A673 (cell line): ENCODE measurements at regions not wholly inside any gene's neighbourhood (a gene's known extent, or its start where the extent isn't known, plus 50 kb on each side); places are given as distances from the start of the nearest gene placed in this dataset.

Experiments used
- EZH2 ChIP-seq: fragments of 200-600 bp; sonication (generic); IDR thresholded peaks from 2 replicates; pipeline ENCODE4 v1.6.1; 2017; ENCODE audit warnings: borderline replicate concordance, low read depth, mild to moderate bottlenecking, mixed read lengths, antibody characterized with exemption, low read length; ENCODE audit not compliant: poor library complexity, severe bottlenecking
- TF ChIP-seq, protein P1 (sequence below): fragments of 300-800, 200-600 bp; sonication (generic); conservative IDR thresholded peaks from 2 replicates; pipeline ENCODE4 v1.5.1; 2017; ENCODE audit warnings: low read depth, mild to moderate bottlenecking, antibody characterized with exemption, low read length, moderate library complexity, mixed read lengths

DNA sequence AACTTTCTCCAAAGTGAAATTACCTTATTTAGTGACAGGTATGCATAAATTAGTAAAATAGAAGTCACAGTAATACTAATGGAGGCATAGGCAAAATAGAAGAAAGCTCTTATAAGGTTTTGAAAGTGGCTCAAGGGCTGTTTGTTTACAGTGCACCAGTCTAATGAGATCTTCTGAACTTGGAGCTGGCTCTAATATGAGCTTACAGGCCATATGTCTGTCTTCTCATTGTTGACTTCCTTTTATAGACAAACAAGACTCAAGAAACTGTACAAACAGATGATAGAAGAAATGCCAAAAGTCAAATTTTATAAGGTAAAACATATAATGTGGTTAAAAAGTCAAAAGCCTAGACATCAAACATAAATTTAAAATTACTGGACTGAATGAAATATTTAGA is 207.5 kb upstream of the NEGR1 start:
- TF ChIP-seq, protein P1, sequence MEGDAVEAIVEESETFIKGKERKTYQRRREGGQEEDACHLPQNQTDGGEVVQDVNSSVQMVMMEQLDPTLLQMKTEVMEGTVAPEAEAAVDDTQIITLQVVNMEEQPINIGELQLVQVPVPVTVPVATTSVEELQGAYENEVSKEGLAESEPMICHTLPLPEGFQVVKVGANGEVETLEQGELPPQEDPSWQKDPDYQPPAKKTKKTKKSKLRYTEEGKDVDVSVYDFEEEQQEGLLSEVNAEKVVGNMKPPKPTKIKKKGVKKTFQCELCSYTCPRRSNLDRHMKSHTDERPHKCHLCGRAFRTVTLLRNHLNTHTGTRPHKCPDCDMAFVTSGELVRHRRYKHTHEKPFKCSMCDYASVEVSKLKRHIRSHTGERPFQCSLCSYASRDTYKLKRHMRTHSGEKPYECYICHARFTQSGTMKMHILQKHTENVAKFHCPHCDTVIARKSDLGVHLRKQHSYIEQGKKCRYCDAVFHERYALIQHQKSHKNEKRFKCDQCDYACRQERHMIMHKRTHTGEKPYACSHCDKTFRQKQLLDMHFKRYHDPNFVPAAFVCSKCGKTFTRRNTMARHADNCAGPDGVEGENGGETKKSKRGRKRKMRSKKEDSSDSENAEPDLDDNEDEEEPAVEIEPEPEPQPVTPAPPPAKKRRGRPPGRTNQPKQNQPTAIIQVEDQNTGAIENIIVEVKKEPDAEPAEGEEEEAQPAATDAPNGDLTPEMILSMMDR, result no peak
- TF ChIP-seq EZH2, result no peak
